ENCODE measurements at regions not wholly inside any gene's neighbourhood (a gene's known extent, or its start where the extent isn't known, plus 50 kb on each side); places are given as distances from the start of the nearest gene placed in this dataset.

DNA sequence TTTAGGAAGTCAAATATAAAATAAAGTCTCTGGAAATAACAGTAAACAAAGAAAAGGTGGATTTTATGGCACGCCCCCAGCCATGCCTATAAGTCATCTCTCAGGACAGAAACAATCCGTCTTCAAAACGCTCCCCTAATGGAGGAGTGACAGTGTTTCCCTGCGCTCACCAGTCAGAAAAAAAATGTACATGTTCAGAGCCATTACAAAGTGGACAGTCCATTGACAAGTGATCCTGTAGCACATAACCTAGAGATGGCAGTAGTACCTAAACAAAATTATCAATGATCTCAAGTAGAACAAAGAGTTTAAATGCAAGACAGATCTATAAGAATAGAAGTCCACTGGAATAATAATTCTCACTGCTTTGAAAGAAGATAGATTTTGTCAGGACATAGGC, 891.7 kb upstream of the MIR17HG start:
- Histone ChIP-seq H3K36me3 (no peaks in the 10 kb centered on the region), H3K4me3 (no peak overlapping the region), H3K27me3 (no peaks in the 10 kb centered on the region), H3K4me1 (no peaks in the 10 kb centered on the region), H3K9me3 (no peaks in the 10 kb centered on the region), H3K27ac (no peak overlapping the region)
- DNase-seq (ENCODE audit: low spot score in 2 of 2), result no peak
- intact Hi-C loops (cut with DNase I; ENCODE audit: low total_unique reads), result no loop called here
- TF ChIP-seq POLR2AphosphoS5 (IDR thresholded peaks at IDR 0.05), result no peak
- TF ChIP-seq, protein P1, sequence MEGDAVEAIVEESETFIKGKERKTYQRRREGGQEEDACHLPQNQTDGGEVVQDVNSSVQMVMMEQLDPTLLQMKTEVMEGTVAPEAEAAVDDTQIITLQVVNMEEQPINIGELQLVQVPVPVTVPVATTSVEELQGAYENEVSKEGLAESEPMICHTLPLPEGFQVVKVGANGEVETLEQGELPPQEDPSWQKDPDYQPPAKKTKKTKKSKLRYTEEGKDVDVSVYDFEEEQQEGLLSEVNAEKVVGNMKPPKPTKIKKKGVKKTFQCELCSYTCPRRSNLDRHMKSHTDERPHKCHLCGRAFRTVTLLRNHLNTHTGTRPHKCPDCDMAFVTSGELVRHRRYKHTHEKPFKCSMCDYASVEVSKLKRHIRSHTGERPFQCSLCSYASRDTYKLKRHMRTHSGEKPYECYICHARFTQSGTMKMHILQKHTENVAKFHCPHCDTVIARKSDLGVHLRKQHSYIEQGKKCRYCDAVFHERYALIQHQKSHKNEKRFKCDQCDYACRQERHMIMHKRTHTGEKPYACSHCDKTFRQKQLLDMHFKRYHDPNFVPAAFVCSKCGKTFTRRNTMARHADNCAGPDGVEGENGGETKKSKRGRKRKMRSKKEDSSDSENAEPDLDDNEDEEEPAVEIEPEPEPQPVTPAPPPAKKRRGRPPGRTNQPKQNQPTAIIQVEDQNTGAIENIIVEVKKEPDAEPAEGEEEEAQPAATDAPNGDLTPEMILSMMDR (IDR thresholded peaks at IDR 0.05), result no peak
- TF ChIP-seq POLR2A (IDR thresholded peaks at IDR 0.05), result no peak

DNA sequence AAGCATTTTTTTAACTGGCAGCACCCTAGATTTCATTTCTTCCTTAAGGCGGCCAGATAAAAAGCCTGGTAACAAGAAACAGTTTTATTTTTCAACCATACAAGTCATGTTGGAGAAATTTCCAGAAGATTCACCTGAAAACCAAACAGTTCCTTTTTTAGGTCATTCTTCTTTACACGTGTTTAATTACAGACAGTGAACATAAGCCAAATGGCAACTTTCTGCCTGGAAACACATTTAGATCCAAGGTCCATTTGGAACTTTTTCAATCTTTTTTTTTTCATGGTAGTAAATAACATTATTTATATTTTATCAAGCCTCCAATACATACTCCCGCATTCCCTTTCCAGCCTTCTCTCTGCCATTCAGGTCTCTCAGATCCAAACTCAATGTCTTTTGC, 886.1 kb upstream of the MIR17HG start:
- no peak for DNase-seq (ENCODE audit: low spot score in 2 of 2)
- H3K4me1 ChIP-seq, result no peaks in the 10 kb centered on the region
- H3K36me3 ChIP-seq, result no peaks in the 10 kb centered on the region
- intact Hi-C loops (cut with DNase I; ENCODE audit: low total_unique reads), result no loop called here
- H3K9me3 ChIP-seq, result no peaks in the 10 kb centered on the region
- no peak overlapping the region for H3K27ac ChIP-seq
- no peaks in the 10 kb centered on the region for H3K27me3 ChIP-seq
- TF ChIP-seq, protein P1 (IDR thresholded peaks at IDR 0.05), result no peak
- TF ChIP-seq POLR2AphosphoS5 (IDR thresholded peaks at IDR 0.05) (no peak), POLR2A (IDR thresholded peaks at IDR 0.05) (no peak)
- H3K4me3 ChIP-seq, result no peak overlapping the region

DNA sequence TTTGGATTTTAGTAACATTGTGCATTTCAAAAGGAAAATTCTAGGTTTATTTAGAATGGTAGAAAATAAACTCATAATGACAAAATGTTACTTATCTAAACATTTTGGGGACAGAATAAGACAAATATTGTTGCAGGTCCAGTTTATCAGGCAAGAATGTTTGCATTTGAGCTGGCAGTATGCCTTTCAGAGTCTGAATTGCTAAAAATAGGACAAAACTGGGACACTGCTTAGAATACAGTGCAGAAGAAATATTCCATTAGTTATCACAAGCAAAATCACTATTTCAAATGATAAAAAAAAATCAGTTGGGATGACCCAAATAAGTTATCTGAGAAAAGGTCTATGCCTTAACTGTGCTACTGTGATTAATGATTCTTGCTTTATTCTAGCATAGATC, 870.3 kb upstream of the MIR17HG start:
- no peak overlapping the region for H3K27ac ChIP-seq
- H3K4me3 ChIP-seq, result no peak overlapping the region
- TF ChIP-seq POLR2AphosphoS5 (IDR thresholded peaks at IDR 0.05) (no peak), POLR2A (IDR thresholded peaks at IDR 0.05) (no peak)
- TF ChIP-seq, protein P1 (IDR thresholded peaks at IDR 0.05), result no peak
- H3K9me3 ChIP-seq, result no peaks in the 10 kb centered on the region
- intact Hi-C loops (cut with DNase I; ENCODE audit: low total_unique reads), result no loop called here
- no peaks in the 10 kb centered on the region for H3K27me3 ChIP-seq
- H3K4me1 ChIP-seq, result no peaks in the 10 kb centered on the region
- DNase-seq (ENCODE audit: low spot score in 2 of 2), result no peak
- H3K36me3 ChIP-seq, result no peaks in the 10 kb centered on the region

DNA sequence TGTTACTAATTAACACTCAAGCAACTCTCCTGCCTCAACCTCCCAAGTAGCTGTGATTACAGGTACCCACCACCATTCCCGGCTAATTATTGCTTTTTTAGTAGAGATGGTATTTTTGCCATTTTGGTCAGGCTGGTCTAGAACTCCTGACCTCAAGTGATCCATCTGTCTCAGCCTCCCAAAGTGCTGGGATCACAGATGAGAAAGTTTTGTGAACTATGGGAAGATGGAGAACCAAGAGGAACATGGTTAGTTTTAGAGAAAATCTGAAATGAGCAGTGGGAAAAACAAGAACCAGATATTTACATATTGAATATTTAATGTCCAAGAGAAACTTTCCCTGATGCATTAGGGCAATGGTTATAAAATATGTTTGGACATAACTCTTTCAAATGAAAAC, 863.6 kb upstream of the MIR17HG start:
- no peaks in the 10 kb centered on the region for H3K4me1 ChIP-seq
- intact Hi-C loops (cut with DNase I; ENCODE audit: low total_unique reads), result loop anchor here (2.0 kb wide), 1 partner anchor 43 kb away; no protein-coding TSS in a partner anchor
- no peaks in the 10 kb centered on the region for H3K27me3 ChIP-seq
- TF ChIP-seq, protein P1 (IDR thresholded peaks at IDR 0.05), result no peak
- TF ChIP-seq POLR2A (IDR thresholded peaks at IDR 0.05) (no peak), POLR2AphosphoS5 (IDR thresholded peaks at IDR 0.05) (no peak)
- H3K27ac ChIP-seq, result no peak overlapping the region
- H3K9me3 ChIP-seq, result no peaks in the 10 kb centered on the region
- no peak for DNase-seq (ENCODE audit: low spot score in 2 of 2)
- H3K4me3 ChIP-seq, result no peak overlapping the region
- H3K36me3 ChIP-seq, result no peaks in the 10 kb centered on the region

GRCh38 chr13:90485436-90485835, 862.1 kb upstream of the MIR17HG start:
- TF ChIP-seq POLR2AphosphoS5 (IDR thresholded peaks at IDR 0.05) (no peak), POLR2A (IDR thresholded peaks at IDR 0.05) (no peak)
- TF ChIP-seq, protein P1 (IDR thresholded peaks at IDR 0.05), result no peak
- Histone ChIP-seq H3K4me1 (no peaks in the 10 kb centered on the region), H3K27me3 (no peaks in the 10 kb centered on the region), H3K27ac (no peak overlapping the region), H3K36me3 (no peaks in the 10 kb centered on the region), H3K9me3 (no peaks in the 10 kb centered on the region), H3K4me3 (no peak overlapping the region)
- DNase-seq (ENCODE audit: low spot score in 2 of 2), result no peak
- intact Hi-C loops (cut with DNase I; ENCODE audit: low total_unique reads), result no loop called here
